Stimulated activated CD4-positive, alpha-beta T cell treated with anti-CD3 and anti-CD28 coated beads, TNF-alpha, amount 100 ng/mL, for 48 hours (primary cell): ENCODE measurements at regions not wholly inside any gene's neighbourhood (a gene's known extent, or its start where the extent isn't known, plus 50 kb on each side); places are given as distances from the start of the nearest gene placed in this dataset.

Experiments used
- DNase-seq, 3 donors: peaks; one replicate each; pipeline ENCODE4 v3.0.0-alpha.2; 2020; ENCODE audit warnings: low read depth in 3 of 3

DNA sequence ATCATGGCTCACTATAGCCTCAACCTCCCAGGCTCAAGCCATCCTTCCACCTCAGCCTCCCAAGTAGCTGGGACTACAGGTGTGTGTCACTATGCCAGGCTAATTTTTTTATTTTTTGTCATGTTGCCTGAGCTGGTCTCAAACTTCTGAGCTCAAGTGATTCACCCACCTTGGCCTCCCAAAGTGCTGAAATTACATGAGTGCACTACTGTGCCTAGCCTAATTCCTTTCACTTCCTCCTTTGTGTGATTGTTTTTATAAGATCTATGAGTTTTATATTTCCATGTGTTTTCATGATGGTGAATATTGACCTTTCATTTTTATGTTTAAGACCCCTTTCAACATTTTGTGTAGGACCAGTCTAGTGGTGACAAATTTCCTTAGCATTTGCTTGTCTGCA, 55.2 kb upstream of the IL12B start:
- DNase-seq = no peak

- DNase-seq = no peak
Measured at GRCh38 chr5:159386028-159386711, 55.9 kb upstream of the IL12B start.

DNA sequence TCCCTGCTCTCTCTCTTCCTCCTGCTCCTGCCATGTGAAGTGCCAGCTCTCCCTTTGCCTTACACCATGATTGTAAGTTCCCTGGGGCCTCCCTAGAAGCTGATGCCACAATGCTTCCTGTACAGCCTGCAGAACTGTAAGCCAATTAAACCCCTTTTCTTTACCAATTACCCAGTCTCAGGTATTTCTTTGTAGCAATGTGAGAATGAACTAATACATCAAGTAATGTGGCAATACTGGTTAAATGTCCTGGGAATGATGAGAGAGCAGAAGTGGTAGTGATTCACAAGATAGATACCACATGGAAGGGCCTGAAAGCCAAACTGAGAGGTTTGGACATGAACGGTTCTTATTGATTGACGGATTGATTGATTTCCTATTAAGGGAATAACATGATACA, 62.6 kb upstream of the IL12B start:
- no peak for DNase-seq

GRCh38 chr5:159393854-159394274, 63.6 kb upstream of the IL12B start:
- no peak for DNase-seq

DNA sequence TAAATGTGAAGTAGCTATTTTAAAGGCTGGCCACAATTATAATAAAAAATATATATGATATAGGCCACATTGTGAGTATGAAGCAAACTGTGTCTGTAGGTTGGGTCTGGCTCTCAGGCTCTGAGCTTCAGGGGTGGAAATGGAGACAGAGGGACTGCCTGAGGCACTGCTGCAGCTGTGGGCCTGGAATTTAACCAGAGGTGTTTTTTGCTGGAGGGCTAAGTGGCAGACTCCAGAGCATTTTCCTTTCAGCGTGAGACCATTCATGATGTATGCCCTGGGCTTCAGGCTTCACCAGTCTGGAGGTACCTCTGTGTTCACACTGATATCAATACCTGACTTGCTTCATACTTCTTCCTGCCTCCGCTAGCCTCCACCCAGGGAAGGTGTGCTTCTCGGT, 64.9 kb upstream of the IL12B start:
- no peak for DNase-seq

DNA sequence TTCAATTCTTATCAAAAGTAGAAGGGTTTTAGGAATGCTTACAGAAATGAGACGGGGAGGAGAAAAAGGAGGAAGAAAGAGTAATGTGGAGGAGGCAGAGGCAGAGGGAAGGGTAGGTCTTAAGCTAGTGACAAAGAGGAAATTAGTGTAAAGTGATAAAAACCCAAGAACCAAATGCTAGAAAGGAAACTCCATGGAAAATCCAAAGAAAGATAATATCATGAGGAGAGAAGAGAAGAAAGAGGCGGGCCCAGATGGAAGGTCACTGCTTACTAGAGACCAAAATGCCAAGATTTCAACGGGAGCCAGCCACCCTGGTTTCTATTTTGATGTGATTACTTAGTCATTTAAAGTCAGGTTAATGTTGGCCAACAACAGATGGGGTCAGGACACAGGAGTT, 68.6 kb upstream of the IL12B start:
- no peak for DNase-seq

GRCh38 chr5:159400476-159400875, 70.2 kb upstream of the IL12B start:
- DNase-seq = no peak

GRCh38 chr5:159402311-159402710, 72.0 kb upstream of the IL12B start:
- DNase-seq = no peak

DNA sequence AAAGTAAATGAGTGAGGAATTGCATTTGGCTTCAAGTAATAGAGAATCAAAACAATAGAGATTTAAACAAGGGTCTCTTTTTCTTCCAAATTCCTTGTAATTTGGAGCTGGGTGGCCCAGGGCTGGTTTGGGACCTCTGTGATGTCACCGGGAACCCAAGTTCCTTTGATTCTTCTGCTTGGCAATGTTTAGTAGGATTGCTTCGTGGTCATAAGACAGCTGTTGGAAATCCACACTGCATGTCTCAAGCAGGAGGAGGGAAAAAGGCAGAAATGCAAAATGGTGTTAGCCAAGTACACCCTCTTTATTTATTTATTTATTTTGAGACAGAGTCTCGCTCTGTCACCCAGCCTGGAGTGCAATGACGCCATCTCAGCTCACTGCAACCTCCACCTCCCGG, 72.6 kb upstream of the IL12B start:
- DNase-seq = no peak

- no peak for DNase-seq
Measured at GRCh38 chr5:159403906-159404681, 73.8 kb upstream of the IL12B start.

DNA sequence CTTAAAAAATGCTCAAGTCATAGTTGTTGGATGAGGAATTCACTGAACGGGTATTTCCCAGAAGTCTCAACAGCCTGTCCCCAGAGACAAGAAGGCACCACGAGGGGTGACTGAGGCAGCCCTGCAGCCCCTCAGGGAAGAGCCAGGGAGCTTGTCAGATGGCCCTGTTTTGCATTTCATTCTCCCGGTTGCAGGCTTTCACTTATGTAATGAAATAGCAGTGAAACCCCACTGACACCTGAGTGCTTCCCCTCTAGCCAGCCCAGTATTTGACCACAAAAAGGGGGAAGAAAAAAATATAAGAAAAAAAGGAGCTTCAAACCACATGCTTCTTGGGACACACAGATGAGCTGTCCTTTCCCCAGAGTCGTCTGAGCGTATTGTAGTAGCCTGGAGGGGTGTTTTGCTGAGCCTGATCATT, 75.3 kb upstream of the IL12B start:
- DNase-seq = no peak

DNA sequence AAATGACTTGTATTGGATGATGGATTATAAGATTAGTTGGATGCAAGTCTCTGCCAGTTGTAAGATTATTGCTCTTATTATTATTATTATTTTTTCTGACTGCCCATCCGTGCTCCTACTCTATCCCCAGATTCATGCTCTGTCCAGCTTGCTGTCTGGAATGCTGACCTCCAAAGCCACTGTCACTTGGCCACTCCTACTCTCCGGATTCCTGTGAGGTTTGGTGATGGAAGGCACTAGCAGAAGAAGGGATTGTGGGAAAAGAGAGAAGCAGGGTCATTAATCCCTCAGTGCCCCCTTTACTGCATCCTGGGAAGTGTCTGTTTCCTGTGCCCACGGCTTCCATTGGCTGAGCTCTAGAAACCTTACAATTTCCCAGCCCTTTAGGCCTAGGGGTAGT, 76.3 kb upstream of the IL12B start:
- no peak for DNase-seq

- DNase-seq = peak in 2 of 3 donors; percentile 6
Measured at GRCh38 chr5:159409801-159410200, 79.5 kb upstream of the IL12B start.

GRCh38 chr5:159410480-159410879, 80.2 kb upstream of the IL12B start:
- DNase-seq = no peak

- no peak for DNase-seq
Measured at GRCh38 chr5:159411115-159411514, 80.8 kb upstream of the IL12B start.

GRCh38 chr5:159412284-159413046, 82.2 kb upstream of the IL12B start:
- peak; percentile 35 to 56 (median 40) for DNase-seq

DNA sequence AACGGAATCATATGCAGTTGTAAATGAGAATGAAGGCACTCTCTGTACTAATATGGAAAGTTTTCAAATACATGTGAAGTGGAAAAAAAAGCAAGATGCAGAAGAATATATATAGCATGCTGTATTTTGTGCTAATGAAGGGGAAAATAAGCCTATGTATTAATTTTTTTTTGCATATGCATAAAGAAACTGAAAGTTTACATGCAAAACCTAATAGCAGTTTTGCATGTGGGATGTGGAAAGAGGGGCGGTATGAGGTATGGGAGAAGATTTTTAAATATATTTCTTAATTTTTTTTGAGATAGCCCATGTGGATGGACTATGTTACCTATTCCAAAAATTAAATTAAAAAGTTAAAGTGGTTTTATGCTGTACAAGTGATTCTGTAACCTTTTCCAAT, 83.7 kb upstream of the IL12B start:
- no peak for DNase-seq

DNA sequence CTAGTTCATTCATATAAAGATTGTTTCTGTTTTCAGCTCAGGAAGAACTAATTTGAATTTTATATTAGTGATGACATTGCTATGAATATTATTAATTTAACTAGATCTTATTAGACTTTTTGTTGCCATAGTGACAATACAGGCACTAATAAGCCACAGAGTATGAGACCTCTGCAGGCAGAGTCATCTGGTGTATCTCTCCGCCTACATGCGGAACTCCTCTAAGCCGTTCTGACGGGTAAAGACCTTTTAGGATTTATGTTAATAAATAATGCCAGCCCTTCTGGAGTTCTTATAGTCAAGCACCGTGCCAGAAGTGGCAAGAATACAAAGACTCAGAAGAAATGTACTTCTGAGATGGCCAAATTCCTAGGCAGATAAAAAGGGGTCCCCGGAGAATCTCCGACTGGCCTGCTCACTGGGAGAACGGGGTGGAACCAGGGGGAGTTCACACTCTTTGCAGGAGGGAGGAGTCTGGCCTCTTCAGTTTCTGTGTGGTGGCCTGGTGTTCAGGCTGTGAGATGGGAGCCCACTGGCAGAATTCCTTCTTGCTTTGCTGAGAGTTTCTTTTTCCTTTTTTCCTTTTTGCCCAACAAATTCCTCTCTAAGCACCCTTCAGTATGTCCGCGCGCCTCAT, 85.1 kb upstream of the IL12B start:
- no peak for DNase-seq

DNA sequence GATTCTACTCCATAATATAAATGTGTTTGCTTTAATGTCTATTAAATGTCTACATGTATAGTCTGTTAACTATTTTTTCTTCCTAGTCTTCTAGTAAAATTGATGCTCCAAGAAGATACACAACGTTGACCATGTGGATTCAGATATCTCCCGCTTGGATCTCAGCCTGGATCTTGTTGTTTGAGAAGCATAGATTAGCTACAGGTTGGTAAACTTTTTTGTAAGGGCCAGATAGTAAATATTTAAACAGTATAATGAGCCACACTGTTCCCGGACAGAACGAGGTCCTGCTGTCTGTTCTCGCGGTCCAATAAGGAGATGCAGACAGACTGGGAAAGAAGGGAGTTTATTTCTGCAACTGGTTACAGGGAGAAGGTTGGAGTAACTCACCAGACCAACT, 86.2 kb upstream of the IL12B start:
- no peak for DNase-seq

DNA sequence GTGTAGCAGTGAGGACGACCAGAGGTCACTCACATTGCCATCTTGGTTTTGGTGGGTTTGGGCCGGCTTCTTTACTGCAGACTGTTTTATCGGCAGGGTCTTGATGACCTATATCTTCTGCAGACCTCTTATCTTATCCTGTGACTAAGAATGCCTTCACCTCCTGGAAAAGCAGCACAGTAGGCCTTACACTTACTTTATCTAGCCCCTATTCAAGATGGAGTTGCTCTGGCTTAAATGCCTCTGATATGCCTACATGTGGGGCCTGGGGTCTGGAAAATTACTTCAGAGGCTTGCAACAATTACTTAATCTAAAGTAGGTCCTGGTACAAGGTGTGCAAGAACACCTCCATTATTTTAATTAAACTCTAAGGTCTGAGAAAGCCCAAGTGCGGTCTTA, 86.9 kb upstream of the IL12B start:
- DNase-seq = no peak

DNA sequence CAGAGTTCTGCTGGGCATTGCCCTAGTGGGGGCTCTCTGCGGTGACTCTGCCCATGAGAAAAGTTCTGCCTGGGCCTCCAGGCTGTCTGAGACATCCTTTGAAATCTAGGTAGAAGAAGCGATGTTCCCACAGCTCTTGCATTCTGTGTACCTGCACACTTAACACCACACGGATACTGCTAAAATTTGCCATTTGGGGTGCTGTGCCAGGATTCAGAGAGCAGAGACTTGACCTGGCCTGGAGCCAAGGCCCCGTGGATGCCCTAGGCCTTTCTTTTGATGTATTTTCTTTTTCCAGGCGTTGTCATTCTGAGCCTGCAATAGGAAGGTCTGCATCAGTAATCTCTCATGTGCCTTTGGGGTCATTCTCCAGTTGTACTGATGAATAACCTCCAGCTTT, 89.3 kb upstream of the IL12B start:
- no peak for DNase-seq

DNA sequence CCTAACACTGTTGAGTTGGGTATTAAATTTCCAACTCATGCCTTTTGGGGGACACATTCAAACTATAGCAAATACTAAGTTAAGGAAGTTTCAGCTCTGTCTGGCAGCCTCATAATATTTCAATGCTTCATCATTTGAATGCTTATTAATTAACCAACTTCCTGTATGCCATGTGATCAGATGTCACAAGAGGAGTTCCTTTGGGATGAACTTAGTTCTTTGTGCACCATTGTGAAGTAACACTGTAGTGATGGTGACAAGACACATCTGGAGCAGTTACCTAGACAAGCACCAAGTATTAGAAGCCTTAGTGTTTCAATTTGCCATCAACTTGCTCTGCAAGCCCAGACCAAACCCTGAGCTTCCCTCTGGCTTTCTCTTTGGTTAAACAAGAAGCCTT, 90.7 kb upstream of the IL12B start:
- DNase-seq = no peak
